OCI-LY7 (cell line): ENCODE measurements at regions not wholly inside any gene's neighbourhood (a gene's known extent, or its start where the extent isn't known, plus 50 kb on each side); places are given as distances from the start of the nearest gene placed in this dataset.

ENCODE experiments used
- BruUV-seq: library from RNA; stranded (reverse); fragments of 400-500 nt; replicated peaks from 2 replicates; lab custom pipeline; 2021; lab: Mats Ljungman, UMichigan
- CTCF ChIA-PET: fragments of 300-600 bp; sonication (Branson Sonifier 250); formaldehyde crosslinking; loops from one replicate; lab custom pipeline; 2022; ENCODE audit warnings: antibody characterized with exemption; ENCODE audit not compliant: unreplicated experiment; lab: Charles Lee
- POLR2A ChIA-PET: fragments of 300-600 bp; sonication (Branson Sonifier 250); formaldehyde crosslinking; loops from one replicate; lab custom pipeline; 2022; ENCODE audit warnings: antibody characterized with exemption; lab: Charles Lee
- DNase-seq: peaks from one replicate; pipeline ENCODE4 v3.0.0-alpha.2; 2015; ENCODE audit warnings: low spot score
- H2AFZ ChIP-seq: fragments of 200-600 bp; sonication (generic), shearing (Covaris generic); 2 replicates; pipeline ENCODE4 v1.6.1; 2014; ENCODE audit warnings: mild to moderate bottlenecking, antibody characterized with exemption, low read length, moderate library complexity
- H3K27ac ChIP-seq: fragments of 200-600 bp; sonication (generic); 2 replicates; pipeline ENCODE4 v1.5.1; 2014; ENCODE audit warnings: mixed run types, low read depth, mild to moderate bottlenecking, moderate library complexity, low read length, inconsistent platforms; ENCODE audit not compliant: poor library complexity, severe bottlenecking
- H3K36me3 ChIP-seq: fragments of 200-600 bp; sonication (generic); 2 replicates; pipeline ENCODE4 v1.6.1; 2014; ENCODE audit warnings: mild to moderate bottlenecking, antibody characterized with exemption, low read length, moderate library complexity, mixed read lengths; ENCODE audit not compliant: insufficient read depth
- H3K4me1 ChIP-seq: fragments of 200-600 bp; sonication (generic); 2 replicates; pipeline ENCODE4 v1.5.1; 2014; ENCODE audit warnings: mild to moderate bottlenecking, low read length; ENCODE audit not compliant: insufficient read depth, poor library complexity, severe bottlenecking
- H3K4me2 ChIP-seq: fragments of 200-600 bp; sonication (generic); 2 replicates; pipeline ENCODE4 v1.6.1; 2014; ENCODE audit warnings: mild to moderate bottlenecking, low read length
- H3K4me3 ChIP-seq: fragments of 200-600 bp; sonication (generic); 2 replicates; pipeline ENCODE4 v1.5.1; 2014; ENCODE audit warnings: mild to moderate bottlenecking, low read depth, low read length; ENCODE audit not compliant: poor library complexity, severe bottlenecking
- H3K79me2 ChIP-seq: fragments of 200-600 bp; sonication (generic); 2 replicates; pipeline ENCODE4 v1.6.1; 2016; ENCODE audit warnings: low read depth, mild to moderate bottlenecking, low read length, moderate library complexity, mixed read lengths; ENCODE audit not compliant: insufficient read depth
- H3K9me2 ChIP-seq: fragments of 200-600 bp; sonication (generic); 2 replicates; pipeline ENCODE4 v1.6.1; 2016; ENCODE audit warnings: mild to moderate bottlenecking, low read length, mixed read lengths; ENCODE audit not compliant: insufficient read depth
- H3K9me3 ChIP-seq: fragments of 200-600 bp; sonication (generic); 2 replicates; pipeline ENCODE4 v1.6.1; 2014; ENCODE audit warnings: mild to moderate bottlenecking, mixed run types, low read length, mixed read lengths
- H4K20me1 ChIP-seq: fragments of 200-600 bp; sonication (generic); 2 replicates; pipeline ENCODE4 v1.6.1; 2014; ENCODE audit warnings: mild to moderate bottlenecking, antibody characterized with exemption, low read length, moderate library complexity, mixed read lengths; ENCODE audit not compliant: insufficient read depth
- CTCF ChIP-seq: fragments of 200-600 bp; sonication (generic); conservative IDR thresholded peaks from 2 replicates; pipeline ENCODE4 v1.5.1; 2014; ENCODE audit warnings: mild to moderate bottlenecking, antibody characterized with exemption, low read length, moderate library complexity, mixed read lengths
- EZH2phosphoT487 ChIP-seq: fragments of 200-600 bp; sonication (generic); IDR thresholded peaks from 2 replicates; pipeline ENCODE4 v1.6.1; 2018; ENCODE audit warnings: low read depth, borderline replicate concordance, mild to moderate bottlenecking, mixed run types, antibody characterized with exemption, low read length, moderate library complexity, mixed read lengths
- intact Hi-C: fragments of 100-400 bp; cut with micrococcal nuclease; formaldehyde crosslinking; loops from one replicate; pipeline ENCODE4 v1.10.0; 2022; ENCODE audit not compliant: unreplicated experiment

DNA sequence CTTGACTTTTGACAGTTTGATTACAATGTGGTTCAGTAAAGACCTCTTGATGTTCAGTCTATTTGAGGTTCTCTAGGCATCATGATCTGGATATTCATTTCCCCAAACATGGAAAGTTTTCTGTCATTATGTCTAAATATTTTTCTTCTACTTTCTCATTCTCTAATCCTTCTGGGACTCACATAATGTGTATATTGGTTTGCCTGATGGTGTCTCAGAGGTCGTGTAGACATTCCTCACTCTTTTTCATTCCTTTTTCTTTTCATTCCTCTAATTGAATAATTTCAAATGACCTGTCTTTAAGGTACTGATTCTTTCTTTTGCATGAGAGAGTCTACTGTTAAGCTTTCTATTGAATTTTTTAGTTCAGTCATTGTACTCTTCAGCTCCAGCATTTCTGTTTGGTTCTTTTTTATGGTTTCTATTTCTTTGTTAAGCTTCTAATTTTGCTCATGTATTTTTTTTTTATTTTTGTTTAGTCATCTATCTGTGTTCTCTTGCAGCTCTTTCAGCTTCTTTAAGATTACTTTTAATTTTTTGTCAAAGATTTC, 158.4 kb downstream of the GDAP2 start:
- Histone ChIP-seq H3K9me3 (peaks cover 19% of the 10 kb centered on the region), H3K9me2 (no peaks in the 10 kb centered on the region), H3K36me3 (no peaks in the 10 kb centered on the region), H2AFZ (no peak overlapping the region), H3K79me2 (no peaks in the 10 kb centered on the region), H3K4me1 (no peaks in the 10 kb centered on the region), H3K27ac (no peak overlapping the region), H3K4me3 (no peak overlapping the region), H3K4me2 (no peak overlapping the region), H4K20me1 (no peaks in the 10 kb centered on the region)
- TF ChIP-seq CTCF, result no peak
- BruUV-seq, result no TSS peak
- DNase-seq, result peak; percentile 14
- intact Hi-C loops, result no loop called here
- ChIA-PET CTCF (no interaction called here), POLR2A (no interaction called here)

DNA sequence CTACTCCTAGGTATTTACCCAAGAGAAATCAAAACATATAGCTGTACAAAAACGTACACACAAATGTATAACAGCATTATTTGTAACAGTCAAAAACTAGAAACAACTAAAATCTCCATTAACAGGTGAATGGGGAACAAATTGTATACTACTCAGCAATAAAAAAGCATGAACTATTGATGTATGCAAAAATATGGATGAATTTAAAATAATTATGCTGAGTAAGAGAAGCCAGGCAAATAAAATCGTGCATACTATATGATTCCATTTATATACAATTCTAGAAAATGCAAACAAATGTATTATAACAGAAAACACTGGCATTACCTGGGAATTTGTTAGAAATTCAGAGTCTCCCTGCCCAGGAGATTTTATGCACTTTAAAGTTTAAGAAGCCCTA, 150.1 kb downstream of the GDAP2 start:
- Histone ChIP-seq H3K9me3 (no peaks in the 10 kb centered on the region; the same call in 1 of the 2 replicates), H3K9me2 (no peaks in the 10 kb centered on the region), H3K4me3 (no peak overlapping the region), H3K4me2 (no peak overlapping the region), H3K4me1 (no peaks in the 10 kb centered on the region), H3K36me3 (no peaks in the 10 kb centered on the region), H4K20me1 (no peaks in the 10 kb centered on the region), H3K27ac (no peak overlapping the region), H2AFZ (no peak overlapping the region), H3K79me2 (no peaks in the 10 kb centered on the region)
- intact Hi-C loops, result no loop called here
- DNase-seq, result no peak
- no TSS peak for BruUV-seq
- TF ChIP-seq CTCF, result no peak
- TF ChIP-seq EZH2phosphoT487, result no peak
- POLR2A ChIA-PET, result interaction anchor here (0.7 kb wide), 1 partner anchor 1210 kb away, joined by 3 read pairs; no protein-coding TSS in a partner anchor
- CTCF ChIA-PET, result no interaction called here

GRCh38 chr1:117780687-117781475, 148.5 kb downstream of the GDAP2 start:
- Histone ChIP-seq H3K79me2 (no peaks in the 10 kb centered on the region), H3K9me3 (no peaks in the 10 kb centered on the region), H3K4me3 (no peak overlapping the region), H3K4me2 (no peak overlapping the region), H3K4me1 (no peaks in the 10 kb centered on the region), H4K20me1 (no peaks in the 10 kb centered on the region), H3K9me2 (no peaks in the 10 kb centered on the region), H3K27ac (no peak overlapping the region), H3K36me3 (no peaks in the 10 kb centered on the region), H2AFZ (no peak overlapping the region)
- no TSS peak for BruUV-seq
- ChIA-PET POLR2A (interaction anchor here (1.1 kb wide), 1 partner anchor 272 kb away, joined by 4 read pairs; no protein-coding TSS in a partner anchor), CTCF (no interaction called here)
- TF ChIP-seq CTCF, result no peak
- TF ChIP-seq EZH2phosphoT487, result no peak
- intact Hi-C loops, result no loop called here
- DNase-seq, result no peak
